ENCODE measurements at regions not wholly inside any gene's neighbourhood (a gene's known extent, or its start where the extent isn't known, plus 50 kb on each side); places are given as distances from the start of the nearest gene placed in this dataset.

- H3K27ac ChIP-seq (ENCODE audit: low read depth, low read length): no peak overlapping the region
- H3K4me1 ChIP-seq (ENCODE audit: control insufficient read depth in 3 of 3, insufficient read depth in 3 of 3, low read length in 3 of 3): no peaks in the 10 kb centered on the region
- no peaks in the 10 kb centered on the region for H3K36me3 ChIP-seq (ENCODE audit: control insufficient read depth in 3 of 3, insufficient read depth in 3 of 3, low read length in 3 of 3)
- peaks cover 0 to 48% (median 47%) of the 10 kb centered on the region in 3 donors for H3K27me3 ChIP-seq (ENCODE audit: control insufficient read depth in 3 of 3, insufficient read depth in 3 of 3, low read length in 3 of 3)
- no peak overlapping the region for H3K4me3 ChIP-seq (ENCODE audit: low read length in 3 of 3)
- no peak overlapping the region for H3K9ac ChIP-seq (ENCODE audit: low read depth in 1 of 3, low read length in 3 of 3)
- H3K9me3 ChIP-seq (ENCODE audit: control insufficient read depth in 3 of 3, low read length in 3 of 3): no peaks in the 10 kb centered on the region
Observed at GRCh38 chr1:22231068-22231593, 88.2 kb upstream of the WNT4 start.

DNA sequence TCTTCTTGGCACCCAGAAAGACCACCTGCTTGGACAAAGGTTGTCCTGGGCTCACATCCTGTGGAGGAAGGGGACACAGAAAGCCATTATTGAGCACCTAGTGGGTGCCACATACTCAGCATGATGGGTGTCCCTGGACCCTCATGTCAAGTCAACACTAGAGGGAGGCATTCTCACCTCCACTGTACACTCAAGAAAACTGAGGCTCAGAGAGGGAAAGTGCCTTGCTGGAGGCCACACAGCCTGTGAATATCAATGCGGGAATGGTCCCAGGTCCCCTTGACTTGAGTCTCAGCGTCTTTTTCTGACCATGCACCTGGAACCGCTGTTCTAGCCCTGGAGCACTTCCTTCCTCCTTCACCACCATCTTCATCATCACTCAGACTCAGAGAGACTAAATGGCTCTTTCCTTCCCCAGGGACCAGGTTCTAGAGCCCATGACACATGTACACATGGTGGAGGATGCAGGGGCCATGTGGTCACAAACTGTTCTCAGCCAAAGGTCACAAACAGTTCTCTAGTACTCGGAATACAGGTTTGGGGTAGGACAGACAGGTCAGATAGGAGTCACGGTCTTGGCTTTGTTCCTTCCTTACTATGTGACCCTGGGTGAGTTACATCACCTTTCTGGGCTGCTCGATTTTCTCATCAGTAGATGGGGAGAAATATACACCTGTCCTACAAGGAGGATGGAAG lies 89.2 kb upstream of the WNT4 start:
- Histone ChIP-seq H3K9me3 (ENCODE audit: control insufficient read depth in 3 of 3, low read length in 3 of 3) (no peaks in the 10 kb centered on the region), H3K27me3 (ENCODE audit: control insufficient read depth in 3 of 3, insufficient read depth in 3 of 3, low read length in 3 of 3) (peaks cover 0 to 58% (median 54%) of the 10 kb centered on the region in 3 donors)

DNA sequence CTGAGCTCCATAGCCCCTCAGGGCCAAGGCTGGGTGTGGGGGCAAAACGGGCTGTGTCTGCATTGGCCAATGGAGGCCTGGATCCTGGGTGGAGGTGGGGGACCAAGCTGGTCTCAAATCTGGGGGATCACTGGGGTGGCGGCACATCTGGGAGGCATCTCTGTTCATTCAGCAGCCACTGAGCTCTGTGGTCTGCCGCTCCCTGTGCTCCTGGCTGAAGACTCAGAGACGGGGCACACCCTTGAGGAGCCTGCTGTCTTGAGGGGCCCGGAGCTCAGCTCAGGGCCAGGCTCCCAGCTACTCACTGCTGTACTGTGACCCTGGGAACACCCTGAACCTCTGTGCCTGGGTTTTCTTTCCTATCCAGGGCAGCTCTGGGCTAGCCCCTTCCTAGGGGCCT lies 90.3 kb upstream of the WNT4 start:
- H3K9me3 ChIP-seq (ENCODE audit: control insufficient read depth in 3 of 3, low read length in 3 of 3): no peaks in the 10 kb centered on the region

More for the DNA sequence above, 89.2 kb upstream of the WNT4 start:
- H3K4me1 ChIP-seq (ENCODE audit: control insufficient read depth in 3 of 3, insufficient read depth in 3 of 3, low read length in 3 of 3): no peaks in the 10 kb centered on the region
- no peak overlapping the region for H3K4me3 ChIP-seq (ENCODE audit: low read length in 3 of 3)
- no peaks in the 10 kb centered on the region for H3K36me3 ChIP-seq (ENCODE audit: control insufficient read depth in 3 of 3, insufficient read depth in 3 of 3, low read length in 3 of 3)
- H3K9ac ChIP-seq (ENCODE audit: low read depth in 1 of 3, low read length in 3 of 3): no peak overlapping the region
- no peak overlapping the region for H3K27ac ChIP-seq (ENCODE audit: low read depth, low read length)

GRCh38 chr1:22234476-22235030 lies 91.7 kb upstream of the WNT4 start:
- Histone ChIP-seq H3K9ac (ENCODE audit: low read depth in 1 of 3, low read length in 3 of 3) (no peak overlapping the region), H3K4me3 (ENCODE audit: low read length in 3 of 3) (no peak overlapping the region), H3K4me1 (ENCODE audit: control insufficient read depth in 3 of 3, insufficient read depth in 3 of 3, low read length in 3 of 3) (no peaks in the 10 kb centered on the region), H3K36me3 (ENCODE audit: control insufficient read depth in 3 of 3, insufficient read depth in 3 of 3, low read length in 3 of 3) (no peaks in the 10 kb centered on the region), H3K27me3 (ENCODE audit: control insufficient read depth in 3 of 3, insufficient read depth in 3 of 3, low read length in 3 of 3) (peaks cover 0 to 53% (median 38%) of the 10 kb centered on the region in 3 donors), H3K9me3 (ENCODE audit: control insufficient read depth in 3 of 3, low read length in 3 of 3) (no peaks in the 10 kb centered on the region), H3K27ac (ENCODE audit: low read depth, low read length) (no peak overlapping the region)

More for the DNA sequence above, 90.3 kb upstream of the WNT4 start:
- peaks cover 0 to 58% (median 50%) of the 10 kb centered on the region in 3 donors for H3K27me3 ChIP-seq (ENCODE audit: control insufficient read depth in 3 of 3, insufficient read depth in 3 of 3, low read length in 3 of 3)
- H3K4me3 ChIP-seq (ENCODE audit: low read length in 3 of 3): no peak overlapping the region
- no peak overlapping the region for H3K9ac ChIP-seq (ENCODE audit: low read depth in 1 of 3, low read length in 3 of 3)
- no peaks in the 10 kb centered on the region for H3K36me3 ChIP-seq (ENCODE audit: control insufficient read depth in 3 of 3, insufficient read depth in 3 of 3, low read length in 3 of 3)
- H3K4me1 ChIP-seq (ENCODE audit: control insufficient read depth in 3 of 3, insufficient read depth in 3 of 3, low read length in 3 of 3): no peaks in the 10 kb centered on the region
- no peak overlapping the region for H3K27ac ChIP-seq (ENCODE audit: low read depth, low read length)

- H3K9me3 ChIP-seq (ENCODE audit: control insufficient read depth in 3 of 3, low read length in 3 of 3): no peaks in the 10 kb centered on the region
- peaks cover 0 to 47% (median 34%) of the 10 kb centered on the region in 3 donors for H3K27me3 ChIP-seq (ENCODE audit: control insufficient read depth in 3 of 3, insufficient read depth in 3 of 3, low read length in 3 of 3)
- no peaks in the 10 kb centered on the region for H3K36me3 ChIP-seq (ENCODE audit: control insufficient read depth in 3 of 3, insufficient read depth in 3 of 3, low read length in 3 of 3)
- no peak overlapping the region for H3K27ac ChIP-seq (ENCODE audit: low read depth, low read length)
- no peak overlapping the region for H3K9ac ChIP-seq (ENCODE audit: low read depth in 1 of 3, low read length in 3 of 3)
- H3K4me1 ChIP-seq (ENCODE audit: control insufficient read depth in 3 of 3, insufficient read depth in 3 of 3, low read length in 3 of 3): peaks cover 0 to 1% (median 0%) of the 10 kb centered on the region in 3 donors
- H3K4me3 ChIP-seq (ENCODE audit: low read length in 3 of 3): no peak overlapping the region
Observed at GRCh38 chr1:22236166-22236565, 93.3 kb upstream of the WNT4 start.

DNA sequence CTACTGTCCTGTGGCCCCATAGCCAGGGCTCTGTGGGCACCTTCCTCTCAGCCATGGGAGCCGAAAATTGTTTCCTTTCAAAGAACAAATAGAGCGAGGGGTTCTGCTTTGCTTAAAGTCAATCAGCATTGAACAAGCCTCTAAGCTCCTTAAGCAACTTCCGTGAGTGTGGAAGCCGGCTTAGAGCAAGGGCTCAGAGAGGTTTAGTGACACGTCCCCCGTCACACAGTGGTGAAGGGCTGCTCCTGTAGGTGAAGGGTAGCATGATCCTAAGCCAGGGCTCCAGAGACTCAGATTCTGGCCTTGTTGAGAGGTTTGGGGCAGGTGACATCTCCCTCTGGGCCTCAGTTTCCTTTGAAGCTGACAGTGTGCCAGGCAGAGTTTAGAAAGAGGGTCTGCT lies 94.0 kb upstream of the WNT4 start:
- Histone ChIP-seq H3K4me1 (ENCODE audit: control insufficient read depth in 3 of 3, insufficient read depth in 3 of 3, low read length in 3 of 3) (peaks cover 0 to 9% (median 3%) of the 10 kb centered on the region in 3 donors), H3K4me3 (ENCODE audit: low read length in 3 of 3) (no peak overlapping the region), H3K36me3 (ENCODE audit: control insufficient read depth in 3 of 3, insufficient read depth in 3 of 3, low read length in 3 of 3) (no peaks in the 10 kb centered on the region), H3K27me3 (ENCODE audit: control insufficient read depth in 3 of 3, insufficient read depth in 3 of 3, low read length in 3 of 3) (peaks cover 0 to 40% (median 31%) of the 10 kb centered on the region in 3 donors), H3K27ac (ENCODE audit: low read depth, low read length) (no peak overlapping the region), H3K9ac (ENCODE audit: low read depth in 1 of 3, low read length in 3 of 3) (no peak overlapping the region), H3K9me3 (ENCODE audit: control insufficient read depth in 3 of 3, low read length in 3 of 3) (no peaks in the 10 kb centered on the region)

DNA sequence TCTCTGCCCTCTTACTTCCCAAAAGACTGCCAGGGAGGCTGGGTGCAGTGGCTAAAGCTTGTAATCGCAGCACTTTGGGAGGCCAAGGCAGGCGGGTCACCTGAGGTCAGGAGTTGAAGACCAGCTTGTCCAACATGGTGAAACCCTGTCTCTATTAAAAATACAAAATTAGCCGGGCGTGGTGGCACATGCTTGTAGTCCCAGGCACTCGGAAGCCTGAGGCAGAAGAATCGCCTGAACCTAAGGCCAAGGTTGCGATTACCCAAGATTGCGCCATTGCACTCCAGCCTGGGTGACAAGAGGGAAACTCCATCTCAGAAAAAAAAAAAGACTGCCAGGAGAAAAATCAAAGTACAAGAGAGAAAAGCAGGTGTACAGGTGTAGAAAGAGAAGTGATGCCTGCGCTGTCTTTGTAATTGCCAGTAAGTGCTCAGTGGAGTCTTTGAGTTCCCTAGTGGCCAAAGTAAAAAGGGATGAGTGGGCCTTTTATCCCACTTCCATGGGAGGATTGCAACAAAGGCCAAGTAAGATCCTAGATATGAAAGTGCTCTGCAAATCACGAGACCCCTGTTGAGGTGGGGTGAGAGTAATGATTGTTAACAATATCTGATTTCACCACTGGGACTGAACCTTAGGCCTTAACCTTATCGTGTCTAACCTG lies 94.7 kb upstream of the WNT4 start:
- H3K9me3 ChIP-seq (ENCODE audit: control insufficient read depth in 3 of 3, low read length in 3 of 3): no peaks in the 10 kb centered on the region
- H3K27me3 ChIP-seq (ENCODE audit: control insufficient read depth in 3 of 3, insufficient read depth in 3 of 3, low read length in 3 of 3): peaks cover 0 to 34% (median 25%) of the 10 kb centered on the region in 3 donors
- H3K36me3 ChIP-seq (ENCODE audit: control insufficient read depth in 3 of 3, insufficient read depth in 3 of 3, low read length in 3 of 3): no peaks in the 10 kb centered on the region

DNA sequence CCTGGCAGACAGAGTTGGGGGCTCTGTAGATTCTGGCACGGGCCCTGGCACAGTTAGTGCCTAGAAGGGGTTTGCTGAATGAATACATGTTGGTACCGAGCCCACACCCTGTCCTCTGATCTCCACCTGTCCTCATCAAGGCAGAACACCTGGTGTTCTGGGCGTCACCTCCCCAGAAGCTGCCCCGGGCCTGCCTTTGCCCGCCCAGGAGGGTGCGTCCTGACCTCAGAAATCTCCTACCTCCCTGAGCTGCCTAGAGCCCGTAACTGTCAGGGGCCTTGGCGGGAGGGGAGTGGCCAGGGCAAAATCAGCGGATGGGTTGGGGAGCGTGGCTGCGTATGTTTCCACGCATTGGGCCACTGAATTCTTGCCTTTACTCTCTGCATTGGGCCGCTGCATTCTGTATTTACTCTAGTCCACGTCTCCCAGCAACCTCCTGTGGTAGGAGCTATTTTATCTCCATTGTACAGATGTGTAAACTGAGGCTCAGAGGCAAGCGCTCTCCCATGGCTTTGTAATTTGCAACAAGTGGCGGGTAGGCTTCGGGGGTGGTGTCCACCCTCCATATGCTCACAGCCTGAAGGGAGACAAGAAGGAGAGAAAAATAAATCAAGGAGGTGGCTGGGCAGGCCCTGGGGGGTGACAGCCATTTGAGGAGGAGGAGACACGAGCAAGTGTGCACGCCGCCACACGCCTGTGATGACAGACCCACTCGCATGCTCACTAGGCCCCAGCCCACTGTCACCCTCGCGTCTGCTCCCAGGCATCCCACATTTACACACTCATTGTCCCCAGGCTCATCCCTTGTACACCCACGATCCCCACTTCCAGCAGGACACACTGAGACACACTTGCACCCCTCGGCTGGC lies 95.7 kb upstream of the WNT4 start:
- Histone ChIP-seq H3K27ac (ENCODE audit: low read depth, low read length) (no peak overlapping the region), H3K9me3 (ENCODE audit: control insufficient read depth in 3 of 3, low read length in 3 of 3) (no peaks in the 10 kb centered on the region), H3K27me3 (ENCODE audit: control insufficient read depth in 3 of 3, insufficient read depth in 3 of 3, low read length in 3 of 3) (peaks cover 0 to 26% (median 16%) of the 10 kb centered on the region in 3 donors), H3K9ac (ENCODE audit: low read depth in 1 of 3, low read length in 3 of 3) (no peak overlapping the region), H3K4me3 (ENCODE audit: low read length in 3 of 3) (no peak overlapping the region), H3K4me1 (ENCODE audit: control insufficient read depth in 3 of 3, insufficient read depth in 3 of 3, low read length in 3 of 3) (peaks cover 0 to 13% (median 6%) of the 10 kb centered on the region in 3 donors), H3K36me3 (ENCODE audit: control insufficient read depth in 3 of 3, insufficient read depth in 3 of 3, low read length in 3 of 3) (no peaks in the 10 kb centered on the region)

More for the DNA sequence above, 94.7 kb upstream of the WNT4 start:
- no peak overlapping the region for H3K27ac ChIP-seq (ENCODE audit: low read depth, low read length)
- no peak overlapping the region for H3K4me3 ChIP-seq (ENCODE audit: low read length in 3 of 3)
- H3K4me1 ChIP-seq (ENCODE audit: control insufficient read depth in 3 of 3, insufficient read depth in 3 of 3, low read length in 3 of 3): peaks cover 0 to 13% (median 6%) of the 10 kb centered on the region in 3 donors
- H3K9ac ChIP-seq (ENCODE audit: low read depth in 1 of 3, low read length in 3 of 3): no peak overlapping the region

GRCh38 chr1:22239378-22239777 lies 96.5 kb upstream of the WNT4 start:
- no peaks in the 10 kb centered on the region for H3K9me3 ChIP-seq (ENCODE audit: control insufficient read depth in 3 of 3, low read length in 3 of 3)
- H3K27ac ChIP-seq (ENCODE audit: low read depth, low read length): no peak overlapping the region
- peaks cover 0 to 23% (median 13%) of the 10 kb centered on the region in 3 donors for H3K27me3 ChIP-seq (ENCODE audit: control insufficient read depth in 3 of 3, insufficient read depth in 3 of 3, low read length in 3 of 3)
- H3K36me3 ChIP-seq (ENCODE audit: control insufficient read depth in 3 of 3, insufficient read depth in 3 of 3, low read length in 3 of 3): no peaks in the 10 kb centered on the region
- H3K4me1 ChIP-seq (ENCODE audit: control insufficient read depth in 3 of 3, insufficient read depth in 3 of 3, low read length in 3 of 3): peaks cover 0 to 13% (median 6%) of the 10 kb centered on the region in 3 donors
- no peak overlapping the region for H3K9ac ChIP-seq (ENCODE audit: low read depth in 1 of 3, low read length in 3 of 3)
- H3K4me3 ChIP-seq (ENCODE audit: low read length in 3 of 3): no peak overlapping the region
